Fibroblast of lung (primary cell): ENCODE measurements at regions not wholly inside any gene's neighbourhood (a gene's known extent, or its start where the extent isn't known, plus 50 kb on each side); places are given as distances from the start of the nearest gene placed in this dataset.

Experiments used
- DNase-seq, 2 donors: peaks; one replicate each; pipeline versions ENCODE4 v3.0.0 to v3.0.0-alpha.2; 2010; ENCODE audit warnings: low read depth in 2 of 2
- H2AFZ ChIP-seq: 2 replicates; pipeline ENCODE4 v1.5.1; 2012; ENCODE audit warnings: low read length, control low read depth, inconsistent platforms
- H3K27ac ChIP-seq: 2 replicates; pipeline ENCODE4 v1.5.1; 2011; ENCODE audit warnings: low read length, control low read depth; ENCODE audit not compliant: insufficient read depth
- H3K27me3 ChIP-seq: 2 replicates; pipeline ENCODE4 v1.5.1; 2011; ENCODE audit warnings: mild to moderate bottlenecking, low read length; ENCODE audit not compliant: control insufficient read depth, insufficient read depth
- H3K36me3 ChIP-seq: 2 replicates; pipeline ENCODE4 v1.5.1; 2011; ENCODE audit warnings: low read length; ENCODE audit not compliant: control insufficient read depth, insufficient read depth
- H3K4me1 ChIP-seq: 2 replicates; pipeline ENCODE4 v1.5.1; 2011; ENCODE audit warnings: low read length; ENCODE audit not compliant: control insufficient read depth, insufficient read depth; ENCODE audit errors: extremely low read depth
- H3K4me2 ChIP-seq: 2 replicates; pipeline ENCODE4 v1.5.1; 2011; ENCODE audit warnings: low read length, control low read depth; ENCODE audit not compliant: insufficient read depth; ENCODE audit errors: extremely low read depth
- H3K4me3 ChIP-seq, 4 experiments: fragments of 200-600 bp in 1 of 4; sonication (generic) in 1 of 4; replicated peaks in 1 of 4; 2 replicates each; pipeline ENCODE4 v1.5.1; 2011 to 2016; ENCODE audit warnings: low read length in 4 of 4, low read depth in 3 of 4, mild to moderate bottlenecking in 3 of 4, control low read depth in 2 of 4, inconsistent platforms in 1 of 4, mixed read lengths in 1 of 4; ENCODE audit not compliant: insufficient read depth in 1 of 4; ENCODE audit errors: control extremely low read depth in 1 of 4
- H3K79me2 ChIP-seq: 2 replicates; pipeline ENCODE4 v1.5.1; 2012; ENCODE audit warnings: mild to moderate bottlenecking, low read length, inconsistent platforms; ENCODE audit not compliant: control insufficient read depth, insufficient read depth
- H3K9ac ChIP-seq: 2 replicates; pipeline ENCODE4 v1.5.1; 2011; ENCODE audit warnings: mild to moderate bottlenecking, low read length, control low read depth; ENCODE audit not compliant: insufficient read depth
- H3K9me3 ChIP-seq: 2 replicates; pipeline ENCODE4 v1.5.1; 2012; ENCODE audit warnings: low read depth, low read length; ENCODE audit not compliant: control insufficient read depth, insufficient read depth
- H4K20me1 ChIP-seq: 2 replicates; pipeline ENCODE4 v1.5.1; 2011; ENCODE audit warnings: low read length; ENCODE audit not compliant: control insufficient read depth, insufficient read depth; ENCODE audit errors: extremely low read depth
- EZH2 ChIP-seq: IDR thresholded peaks from 2 replicates; pipeline ENCODE4 v1.5.1; 2012; ENCODE audit warnings: low read length, control low read depth, mild to moderate bottlenecking; ENCODE audit errors: missing control alignments
- TF ChIP-seq, protein P1 (sequence below), 2 donors: IDR thresholded peaks in 1 of 2; conservative IDR thresholded peaks in 1 of 2; 1 replicate in 1 of 2; 2 replicates in 1 of 2; pipeline ENCODE4 v1.5.1; 2011 to 2012; ENCODE audit warnings: low read length in 2 of 2, control low read depth in 1 of 2, inconsistent platforms in 1 of 2, low read depth in 1 of 2, mild to moderate bottlenecking in 1 of 2

- Histone ChIP-seq H3K27me3 (no peaks in the 10 kb centered on the region), H2AFZ (peak overlapping the region; percentile 30), H3K9me3 (no peaks in the 10 kb centered on the region), H3K27ac (no peak overlapping the region), H3K9ac (no peak overlapping the region), H3K79me2 (no peaks in the 10 kb centered on the region), H3K4me2 (no peak overlapping the region), H4K20me1 (no peaks in the 10 kb centered on the region), H3K36me3 (no peaks in the 10 kb centered on the region), H3K4me1 (peaks cover 3% of the 10 kb centered on the region), H3K4me3 (no peak overlapping the region)
- TF ChIP-seq EZH2: no peak
- TF ChIP-seq, protein P1, sequence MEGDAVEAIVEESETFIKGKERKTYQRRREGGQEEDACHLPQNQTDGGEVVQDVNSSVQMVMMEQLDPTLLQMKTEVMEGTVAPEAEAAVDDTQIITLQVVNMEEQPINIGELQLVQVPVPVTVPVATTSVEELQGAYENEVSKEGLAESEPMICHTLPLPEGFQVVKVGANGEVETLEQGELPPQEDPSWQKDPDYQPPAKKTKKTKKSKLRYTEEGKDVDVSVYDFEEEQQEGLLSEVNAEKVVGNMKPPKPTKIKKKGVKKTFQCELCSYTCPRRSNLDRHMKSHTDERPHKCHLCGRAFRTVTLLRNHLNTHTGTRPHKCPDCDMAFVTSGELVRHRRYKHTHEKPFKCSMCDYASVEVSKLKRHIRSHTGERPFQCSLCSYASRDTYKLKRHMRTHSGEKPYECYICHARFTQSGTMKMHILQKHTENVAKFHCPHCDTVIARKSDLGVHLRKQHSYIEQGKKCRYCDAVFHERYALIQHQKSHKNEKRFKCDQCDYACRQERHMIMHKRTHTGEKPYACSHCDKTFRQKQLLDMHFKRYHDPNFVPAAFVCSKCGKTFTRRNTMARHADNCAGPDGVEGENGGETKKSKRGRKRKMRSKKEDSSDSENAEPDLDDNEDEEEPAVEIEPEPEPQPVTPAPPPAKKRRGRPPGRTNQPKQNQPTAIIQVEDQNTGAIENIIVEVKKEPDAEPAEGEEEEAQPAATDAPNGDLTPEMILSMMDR (conservative IDR thresholded peaks at IDR 0.05 in 1 of 2, IDR thresholded peaks at IDR 0.05 in 1 of 2; ENCODE audit: low read depth in 1 of 2, low read length in 2 of 2): no peak
- DNase-seq: peak; percentile 11 to 52
These were observed 450.2 kb upstream of the ZNF608 start for GRCh38 chr5:125196481-125197111.

DNA sequence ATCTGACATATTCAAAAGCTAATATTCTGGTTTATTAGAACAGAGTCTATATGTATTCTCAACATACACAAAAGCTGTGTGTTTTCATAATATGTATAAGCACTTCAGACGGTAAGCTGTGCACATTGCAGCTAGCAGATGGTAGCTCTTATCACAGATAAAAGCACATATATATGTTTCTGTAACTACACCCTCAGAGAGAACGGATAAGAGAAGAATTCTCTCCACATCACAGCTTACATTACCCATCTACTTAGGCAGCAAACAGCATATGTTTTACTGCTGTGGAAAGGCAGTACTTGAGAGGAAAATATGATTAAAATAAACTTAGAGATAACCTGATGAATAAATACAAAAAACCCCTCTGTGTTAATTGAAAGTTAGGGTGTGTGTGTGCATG lies 450.9 kb upstream of the ZNF608 start:
- Histone ChIP-seq H3K36me3 (no peaks in the 10 kb centered on the region), H4K20me1 (no peaks in the 10 kb centered on the region), H2AFZ (no peak overlapping the region), H3K4me3 (no peak overlapping the region), H3K4me2 (no peak overlapping the region), H3K4me1 (peaks cover 3% of the 10 kb centered on the region), H3K27me3 (no peaks in the 10 kb centered on the region), H3K9ac (no peak overlapping the region), H3K79me2 (no peaks in the 10 kb centered on the region), H3K27ac (no peak overlapping the region), H3K9me3 (no peaks in the 10 kb centered on the region)
- TF ChIP-seq EZH2: no peak
- no peak for DNase-seq

DNA sequence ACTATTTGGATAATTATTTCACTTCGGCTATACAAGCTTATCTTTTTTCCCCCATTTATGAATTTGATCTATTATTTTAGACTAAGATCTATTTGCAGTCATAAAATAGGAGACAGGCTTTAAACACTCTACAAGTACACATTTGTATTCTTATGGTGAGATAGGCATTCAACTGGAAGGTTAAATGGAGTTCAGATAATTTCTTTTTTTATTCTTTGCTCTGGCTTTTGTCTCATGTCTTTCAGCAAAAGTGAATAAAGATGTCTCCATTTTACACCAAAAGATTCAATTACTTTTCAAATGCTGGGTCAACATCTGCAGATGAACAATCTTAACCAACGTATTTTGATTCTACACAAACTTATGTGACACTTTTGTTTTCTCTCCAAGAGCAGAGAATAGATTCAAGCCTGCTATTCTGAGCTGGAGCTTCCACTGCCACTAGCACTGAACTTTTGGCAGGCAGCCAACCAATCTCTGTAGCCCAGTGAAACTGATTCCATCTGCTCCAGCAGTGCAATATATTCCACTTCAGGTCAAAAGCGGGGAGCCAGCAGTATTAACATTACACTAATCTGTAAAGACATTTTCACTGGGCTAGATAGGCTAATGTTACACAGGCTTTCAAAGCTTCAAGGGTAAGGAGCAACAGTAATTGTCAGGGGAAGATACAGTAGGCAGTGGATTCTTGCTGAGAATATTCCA lies 452.0 kb upstream of the ZNF608 start:
- no peaks in the 10 kb centered on the region for H3K9me3 ChIP-seq
- DNase-seq: peak; percentile 71 to 92
- no peak overlapping the region for H3K9ac ChIP-seq
- H3K36me3 ChIP-seq: no peaks in the 10 kb centered on the region
- no peak overlapping the region for H3K4me3 ChIP-seq
- no peak overlapping the region for H2AFZ ChIP-seq
- no peaks in the 10 kb centered on the region for H3K79me2 ChIP-seq
- no peaks in the 10 kb centered on the region for H3K27me3 ChIP-seq
- H3K4me2 ChIP-seq: peak overlapping the region; percentile 45
- H3K4me1 ChIP-seq: peaks cover 3% of the 10 kb centered on the region
- TF ChIP-seq, protein P1 (conservative IDR thresholded peaks at IDR 0.05 in 1 of 2, IDR thresholded peaks at IDR 0.05 in 1 of 2; ENCODE audit: low read depth in 1 of 2, low read length in 2 of 2): no peak
- no peak for TF ChIP-seq EZH2
- H4K20me1 ChIP-seq: no peaks in the 10 kb centered on the region
- no peak overlapping the region for H3K27ac ChIP-seq
